Renal cortical epithelial cell (primary cell): ENCODE measurements at regions not wholly inside any gene's neighbourhood (a gene's known extent, or its start where the extent isn't known, plus 50 kb on each side); places are given as distances from the start of the nearest gene placed in this dataset.
"Not testable (repeated sequence)": the region's sequence is repeated elsewhere in the genome, so short reads cannot be mapped to it uniquely, and the experiment has no call there.

Experiments used
- DNase-seq: peaks from one replicate; pipeline ENCODE4 v3.0.0-alpha.2; 2011; ENCODE audit warnings: low read depth

- DNase-seq: no peak
Observed at GRCh38 chr5:17978954-17979353, 344.7 kb downstream of the TAF11L14 start.

GRCh38 chr5:17982626-17983025, 348.4 kb downstream of the TAF11L14 start:
- not testable (repeated sequence) for DNase-seq

GRCh38 chr5:17989036-17989435, 354.8 kb downstream of the TAF11L14 start:
- DNase-seq: no peak

- no peak for DNase-seq
Observed at GRCh38 chr5:17989567-17990563, 355.6 kb downstream of the TAF11L14 start.

GRCh38 chr5:17991775-17992174, 357.5 kb downstream of the TAF11L14 start:
- no peak for DNase-seq

- DNase-seq: no peak
Observed at GRCh38 chr5:17992291-17992690, 358.0 kb downstream of the TAF11L14 start.

- no peak for DNase-seq
Observed at GRCh38 chr5:17995997-17996396, 361.7 kb downstream of the TAF11L14 start.

- DNase-seq: no peak
Observed at GRCh38 chr5:17999858-18000257, 365.6 kb downstream of the TAF11L14 start.

- no peak for DNase-seq
Observed at GRCh38 chr5:18000744-18001143, 366.5 kb downstream of the TAF11L14 start.

- DNase-seq: no peak
Observed at GRCh38 chr5:18003312-18003711, 369.1 kb downstream of the TAF11L14 start.

- DNase-seq: no peak
Observed at GRCh38 chr5:18003784-18004183, 369.5 kb downstream of the TAF11L14 start.

GRCh38 chr5:18006235-18006634, 372.0 kb downstream of the TAF11L14 start:
- not testable (repeated sequence) for DNase-seq

GRCh38 chr5:18008940-18009339, 374.7 kb downstream of the TAF11L14 start:
- no peak for DNase-seq

GRCh38 chr5:18010053-18010452, 375.8 kb downstream of the TAF11L14 start:
- DNase-seq: no peak

- no peak for DNase-seq
Observed at GRCh38 chr5:18018472-18018871, 384.2 kb downstream of the TAF11L14 start.

- no peak for DNase-seq
Observed at GRCh38 chr5:18023275-18023674, 389.0 kb downstream of the TAF11L14 start.

GRCh38 chr5:18023986-18024385, 389.7 kb downstream of the TAF11L14 start:
- DNase-seq: no peak

- DNase-seq: no peak
Observed at GRCh38 chr5:18024542-18024941, 390.3 kb downstream of the TAF11L14 start.

GRCh38 chr5:18027241-18027867, 393.1 kb downstream of the TAF11L14 start:
- DNase-seq: no peak

- no peak for DNase-seq
Observed at GRCh38 chr5:18028036-18028435, 393.8 kb downstream of the TAF11L14 start.

GRCh38 chr5:18032744-18033143, 398.5 kb downstream of the TAF11L14 start:
- DNase-seq: no peak

- DNase-seq: no peak
Observed at GRCh38 chr5:18036531-18036930, 402.3 kb downstream of the TAF11L14 start.

GRCh38 chr5:18037718-18038117, 403.5 kb downstream of the TAF11L14 start:
- no peak for DNase-seq
